ENCODE measurements at regions not wholly inside any gene's neighbourhood (a gene's known extent, or its start where the extent isn't known, plus 50 kb on each side); places are given as distances from the start of the nearest gene placed in this dataset.

- Mint-ChIP-seq H3K9me3 (ENCODE audit: unreplicated experiment) (no peaks in the 10 kb centered on the region), H3K4me3 (ENCODE audit: unreplicated experiment) (no peak overlapping the region), H3K36me3 (ENCODE audit: insufficient read depth, unreplicated experiment) (no peaks in the 10 kb centered on the region), H3K27me3 (ENCODE audit: insufficient read depth, unreplicated experiment) (peaks cover 51% of the 10 kb centered on the region), H3K4me1 (ENCODE audit: insufficient read depth, unreplicated experiment) (peaks cover 11% of the 10 kb centered on the region), H3K27ac (ENCODE audit: low read depth, unreplicated experiment) (no peak overlapping the region)
- no peak for DNase-seq (ENCODE audit: unreplicated experiment)
- intact Hi-C loops (cut with micrococcal nuclease), result no loop called here
- ChIA-PET CTCF (interaction anchor here (1.1 to 2.9 kb wide), 3 partner anchors 11 to 515 kb away, joined by 4 to 27 read pairs (median 7); no protein-coding TSS in a partner anchor), POLR2A (interaction anchor here (0.7 kb wide), 1 partner anchor 78 kb away, joined by 3 read pairs; no protein-coding TSS in a partner anchor)
- no peak for TF ChIP-seq CTCF (IDR thresholded peaks at IDR 0.05; ENCODE audit: unreplicated experiment)
- BruUV-seq (replicated peaks), result no TSS peak
Measured at GRCh38 chr20:48301189-48301588, 515.9 kb upstream of the SULF2 start.

- CTCF ChIA-PET, result interaction anchor here (0.6 to 2.9 kb wide), 5 partner anchors 12 to 601 kb away, joined by 3 to 27 read pairs (median 4); no protein-coding TSS in a partner anchor
- H3K36me3 Mint-ChIP-seq (ENCODE audit: insufficient read depth, unreplicated experiment), result no peaks in the 10 kb centered on the region
- TF ChIP-seq CTCF (IDR thresholded peaks at IDR 0.05; ENCODE audit: unreplicated experiment), result no peak
Measured at GRCh38 chr20:48300529-48300928, 515.2 kb upstream of the SULF2 start.

GRCh38 chr20:48298851-48299484 lies 513.7 kb upstream of the SULF2 start:
- no peaks in the 10 kb centered on the region for H3K9me3 Mint-ChIP-seq (ENCODE audit: unreplicated experiment)
- DNase-seq (ENCODE audit: unreplicated experiment), result peak; percentile 95
- H3K36me3 Mint-ChIP-seq (ENCODE audit: insufficient read depth, unreplicated experiment), result no peaks in the 10 kb centered on the region
- ChIA-PET POLR2A (interaction anchor here (0.7 to 1.7 kb wide), 4 partner anchors 15 to 512 kb away, joined by 3 to 4 read pairs (median 3); no protein-coding TSS in a partner anchor), CTCF (interaction anchor here (0.5 to 2.9 kb wide), 7 partner anchors 8 to 622 kb away, joined by 3 to 27 read pairs (median 5); no protein-coding TSS in a partner anchor)
- peaks cover 33% of the 10 kb centered on the region for H3K27me3 Mint-ChIP-seq (ENCODE audit: insufficient read depth, unreplicated experiment)
- peak overlapping the region; percentile 88 for H3K27ac Mint-ChIP-seq (ENCODE audit: low read depth, unreplicated experiment)
- H3K4me3 Mint-ChIP-seq (ENCODE audit: unreplicated experiment), result no peak overlapping the region
- intact Hi-C loops (cut with micrococcal nuclease), result loop anchor here (1.0 to 5.0 kb wide), 2 partner anchors 508 to 637 kb away; no protein-coding TSS in a partner anchor
- BruUV-seq (replicated peaks), result no TSS peak
- TF ChIP-seq CTCF (IDR thresholded peaks at IDR 0.05; ENCODE audit: unreplicated experiment), result no peak
- peaks cover 31% of the 10 kb centered on the region for H3K4me1 Mint-ChIP-seq (ENCODE audit: insufficient read depth, unreplicated experiment)

More at GRCh38 chr20:48300529-48300928, 515.2 kb upstream of the SULF2 start:
- POLR2A ChIA-PET, result interaction anchor here (0.7 kb wide), 2 partner anchors 45 to 77 kb away, joined by 3 read pairs; no protein-coding TSS in a partner anchor
- no peak for DNase-seq (ENCODE audit: unreplicated experiment)
- H3K9me3 Mint-ChIP-seq (ENCODE audit: unreplicated experiment), result no peaks in the 10 kb centered on the region
- BruUV-seq (replicated peaks), result no TSS peak
- H3K4me3 Mint-ChIP-seq (ENCODE audit: unreplicated experiment), result no peak overlapping the region
- intact Hi-C loops (cut with micrococcal nuclease), result no loop called here
- H3K27ac Mint-ChIP-seq (ENCODE audit: low read depth, unreplicated experiment), result no peak overlapping the region
- peaks cover 17% of the 10 kb centered on the region for H3K4me1 Mint-ChIP-seq (ENCODE audit: insufficient read depth, unreplicated experiment)
- peaks cover 48% of the 10 kb centered on the region for H3K27me3 Mint-ChIP-seq (ENCODE audit: insufficient read depth, unreplicated experiment)

GRCh38 chr20:48298433-48298832 lies 513.2 kb upstream of the SULF2 start:
- Mint-ChIP-seq H3K9me3 (ENCODE audit: unreplicated experiment) (no peaks in the 10 kb centered on the region), H3K4me3 (ENCODE audit: unreplicated experiment) (no peak overlapping the region), H3K27ac (ENCODE audit: low read depth, unreplicated experiment) (peak overlapping the region; percentile 88), H3K4me1 (ENCODE audit: insufficient read depth, unreplicated experiment) (peaks cover 35% of the 10 kb centered on the region), H3K27me3 (ENCODE audit: insufficient read depth, unreplicated experiment) (peaks cover 27% of the 10 kb centered on the region), H3K36me3 (ENCODE audit: insufficient read depth, unreplicated experiment) (no peaks in the 10 kb centered on the region)
- intact Hi-C loops (cut with micrococcal nuclease), result loop anchor here (5.0 kb wide), 1 partner anchor 636 kb away; no protein-coding TSS in a partner anchor
- ChIA-PET POLR2A (interaction anchor here (0.6 to 1.7 kb wide), 5 partner anchors 15 to 511 kb away, joined by 3 to 4 read pairs (median 3); no protein-coding TSS in a partner anchor), CTCF (interaction anchor here (0.6 to 7.3 kb wide), 8 partner anchors 10 to 634 kb away, joined by 3 to 91 read pairs (median 6); partner anchors contain the start of gene SULF2)
- TF ChIP-seq CTCF (IDR thresholded peaks at IDR 0.05; ENCODE audit: unreplicated experiment), result no peak
- DNase-seq (ENCODE audit: unreplicated experiment), result no peak
- no TSS peak for BruUV-seq (replicated peaks)

All from MCF 10A (cell line).